OCI-M2 (cell line): ENCODE measurements at regions not wholly inside any gene's neighbourhood (a gene's known extent, or its start where the extent isn't known, plus 50 kb on each side); places are given as distances from the start of the nearest gene placed in this dataset.
"Not testable (repeated sequence)": the region's sequence is repeated elsewhere in the genome, so short reads cannot be mapped to it uniquely, and the experiment has no call there.

Experiments used
- DNase-seq: peaks from one replicate; lab custom pipeline; 2025; ENCODE audit not compliant: unreplicated experiment; lab: John Stamatoyannopoulos, UW

DNA sequence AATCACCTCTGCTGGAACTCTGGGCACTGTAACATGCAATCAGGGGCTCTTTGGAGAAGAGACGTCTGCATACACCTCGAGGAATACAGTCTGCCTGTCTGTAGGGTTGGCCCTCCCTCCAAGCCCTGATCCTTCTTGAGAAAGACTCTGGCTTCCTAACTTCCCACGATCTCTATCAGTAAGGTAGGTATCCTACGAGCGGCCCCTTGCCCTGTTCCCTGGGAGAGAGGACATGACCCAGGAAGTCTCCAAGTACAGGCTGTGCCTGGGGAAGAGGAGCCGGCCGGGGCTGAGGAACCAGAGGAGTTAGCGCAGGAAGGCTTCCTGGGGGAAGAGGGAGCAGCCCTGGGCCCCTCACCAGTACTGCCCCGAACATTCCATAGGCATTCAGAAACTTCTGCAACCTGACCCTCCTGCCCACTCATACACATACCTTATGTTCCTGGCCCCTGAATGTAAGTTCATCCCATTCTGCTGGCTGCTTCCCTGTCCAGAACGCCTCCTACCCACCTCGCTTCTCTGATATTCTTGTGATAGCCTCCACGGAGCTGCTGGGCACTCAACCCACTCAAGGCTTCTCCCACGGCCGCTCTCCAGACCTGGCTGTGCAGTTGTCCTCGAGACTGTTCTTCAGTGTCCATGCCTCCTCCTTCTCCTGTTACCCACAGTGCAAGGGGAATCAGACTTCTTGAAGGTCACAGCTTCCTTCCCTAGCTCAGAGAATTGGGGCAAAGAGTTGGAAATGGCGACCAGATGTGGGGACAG is 116.1 kb downstream of the CYP26B1 start:
- no peak for DNase-seq

DNA sequence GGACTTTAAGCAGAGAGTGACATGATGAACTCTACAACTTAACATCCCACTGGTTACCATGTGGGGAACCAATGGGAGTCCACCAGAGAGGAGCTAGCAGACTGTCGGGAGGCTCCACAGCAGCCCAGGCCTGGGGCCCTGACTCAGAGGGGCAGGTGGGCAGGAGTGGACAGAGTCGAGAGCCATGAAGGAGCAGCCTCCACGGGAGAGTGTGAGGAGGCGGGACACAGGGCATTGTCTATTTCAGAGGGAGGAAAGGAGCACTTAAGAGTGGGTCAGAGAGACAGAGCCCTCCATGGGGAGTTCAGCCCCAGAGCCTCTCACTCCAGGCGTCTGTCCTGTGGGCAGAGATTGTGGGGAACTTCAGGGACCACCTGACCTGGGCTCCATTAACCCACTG is 118.7 kb downstream of the CYP26B1 start:
- DNase-seq: no peak

DNA sequence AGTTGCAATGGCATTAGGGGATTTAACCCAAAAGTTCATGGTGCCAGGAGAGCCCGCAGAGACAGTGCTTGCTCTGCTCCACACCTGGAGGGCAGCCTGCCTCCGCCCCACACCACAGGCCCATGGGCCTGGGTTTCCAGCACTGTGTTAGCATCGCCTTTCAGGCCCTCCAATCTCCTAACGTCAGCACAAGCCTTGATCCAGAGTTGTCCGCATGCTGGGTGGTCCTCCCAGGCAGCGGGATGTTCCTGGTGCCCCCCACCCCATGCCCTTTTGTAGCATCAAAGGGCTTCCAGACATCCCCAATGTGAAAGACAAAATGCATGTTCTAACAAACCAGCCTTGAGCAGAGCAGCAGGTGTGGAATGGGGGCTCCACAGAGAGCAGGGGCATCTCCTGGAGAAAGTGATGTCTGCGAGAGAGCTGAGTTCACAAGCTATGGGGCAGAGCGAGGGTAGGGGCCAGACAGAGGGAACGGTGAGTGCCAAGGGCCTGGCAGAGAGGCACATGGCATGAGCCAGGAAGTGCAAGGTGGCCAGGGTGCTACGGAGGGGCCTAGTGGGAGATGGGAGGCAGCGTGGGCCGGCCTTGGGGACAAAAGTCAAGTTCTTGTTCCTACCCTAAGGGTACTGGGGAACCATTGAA is 119.2 kb downstream of the CYP26B1 start:
- DNase-seq: no peak

DNA sequence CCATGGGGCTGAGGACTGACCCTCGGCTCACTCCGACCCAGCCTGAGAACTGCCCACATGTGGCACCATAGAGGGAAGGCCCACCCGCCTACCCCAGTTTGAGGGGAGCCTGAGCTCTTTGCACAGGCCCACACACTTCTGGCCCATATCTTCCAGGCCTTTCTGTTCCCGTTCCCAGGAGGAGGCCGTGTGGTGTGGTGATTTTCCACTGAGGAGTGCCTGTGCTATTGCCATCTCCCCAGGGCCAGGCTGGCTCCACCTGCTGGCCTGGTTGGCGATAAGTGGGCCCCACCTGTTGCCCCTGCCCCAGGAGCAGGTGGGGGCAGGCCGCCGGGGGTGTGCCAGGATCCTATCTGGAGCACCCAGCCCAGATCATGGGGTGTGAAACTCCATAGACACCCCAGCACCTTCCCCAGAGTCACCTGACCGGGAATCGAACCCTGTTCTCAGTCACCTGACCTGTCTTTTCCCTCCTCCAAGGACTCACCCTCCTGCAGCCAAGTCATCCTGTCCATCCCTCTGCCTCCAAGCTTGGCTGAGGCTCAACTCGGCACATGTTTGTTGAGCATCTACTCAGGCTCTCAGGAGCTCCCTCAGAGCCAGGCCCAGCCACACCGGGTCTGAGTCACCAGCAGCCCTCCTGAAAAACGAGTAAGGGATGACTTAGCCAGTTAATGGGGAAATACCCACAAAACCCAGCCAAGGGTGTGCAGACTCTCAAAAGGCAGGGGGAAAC is 120.1 kb downstream of the CYP26B1 start:
- no peak for DNase-seq

DNA sequence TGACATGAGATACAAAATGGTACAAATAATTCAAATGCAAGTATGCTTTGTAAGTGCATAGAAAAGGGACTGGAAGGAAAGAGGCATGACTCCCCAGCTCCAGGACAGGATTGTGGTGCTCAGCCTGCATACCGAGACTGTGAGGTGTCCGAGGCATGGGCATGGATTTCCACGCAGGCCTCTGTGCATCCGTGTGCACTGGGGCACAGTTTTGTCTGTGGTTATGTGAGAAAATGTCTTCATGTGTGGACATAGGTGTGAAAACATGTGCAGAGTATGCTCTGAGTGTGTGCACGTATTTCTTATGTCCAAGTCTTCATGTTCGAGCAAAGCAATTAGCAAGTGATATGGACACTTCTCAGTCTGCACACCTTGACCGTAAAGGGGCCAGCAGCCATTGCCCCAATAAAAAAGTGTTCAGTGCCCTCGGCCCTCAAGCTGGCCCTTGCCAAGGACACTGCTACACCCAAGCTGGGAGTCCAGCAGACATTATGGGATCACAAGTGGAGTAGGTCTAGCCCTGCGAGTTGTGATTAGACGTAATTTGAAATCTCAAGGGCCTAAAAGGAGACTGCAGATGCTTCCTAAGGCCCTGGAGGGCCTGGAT is 120.7 kb downstream of the CYP26B1 start:
- DNase-seq: no peak

DNA sequence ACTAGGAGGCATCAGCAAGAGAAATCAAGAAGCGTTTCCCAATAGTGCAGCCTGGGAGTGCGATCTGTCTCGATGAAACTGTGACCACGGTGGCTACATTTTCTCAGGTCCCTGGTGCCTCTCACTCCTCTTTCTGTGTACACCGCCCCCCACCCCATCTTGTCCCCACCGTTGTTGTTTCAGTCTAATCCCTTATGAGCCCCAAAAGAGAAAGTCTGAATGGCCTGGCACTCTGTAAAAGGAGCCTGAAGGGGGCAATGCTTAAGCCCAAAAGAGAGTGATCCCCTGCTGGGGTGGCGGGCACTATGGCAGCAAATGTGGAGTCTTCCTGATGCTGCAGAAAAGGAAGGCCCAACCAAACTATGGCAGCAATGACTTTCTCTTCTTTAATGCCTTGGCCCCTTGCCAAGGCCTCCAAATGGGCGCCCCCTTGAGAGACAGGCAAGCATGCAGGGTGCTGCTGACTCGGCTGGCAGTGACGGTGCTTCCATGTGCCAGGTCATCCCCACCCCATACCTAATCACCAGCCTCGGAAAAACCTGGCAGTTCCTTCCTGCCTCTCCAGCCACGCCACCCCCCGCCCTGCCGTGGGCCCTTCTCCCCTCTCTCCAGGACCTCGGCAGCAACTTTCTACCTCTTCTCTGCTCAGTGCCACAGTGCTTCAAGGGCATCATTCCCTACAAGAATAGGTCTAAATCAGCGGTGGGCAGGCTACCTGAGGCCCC is 123.0 kb downstream of the CYP26B1 start:
- DNase-seq: no peak

DNA sequence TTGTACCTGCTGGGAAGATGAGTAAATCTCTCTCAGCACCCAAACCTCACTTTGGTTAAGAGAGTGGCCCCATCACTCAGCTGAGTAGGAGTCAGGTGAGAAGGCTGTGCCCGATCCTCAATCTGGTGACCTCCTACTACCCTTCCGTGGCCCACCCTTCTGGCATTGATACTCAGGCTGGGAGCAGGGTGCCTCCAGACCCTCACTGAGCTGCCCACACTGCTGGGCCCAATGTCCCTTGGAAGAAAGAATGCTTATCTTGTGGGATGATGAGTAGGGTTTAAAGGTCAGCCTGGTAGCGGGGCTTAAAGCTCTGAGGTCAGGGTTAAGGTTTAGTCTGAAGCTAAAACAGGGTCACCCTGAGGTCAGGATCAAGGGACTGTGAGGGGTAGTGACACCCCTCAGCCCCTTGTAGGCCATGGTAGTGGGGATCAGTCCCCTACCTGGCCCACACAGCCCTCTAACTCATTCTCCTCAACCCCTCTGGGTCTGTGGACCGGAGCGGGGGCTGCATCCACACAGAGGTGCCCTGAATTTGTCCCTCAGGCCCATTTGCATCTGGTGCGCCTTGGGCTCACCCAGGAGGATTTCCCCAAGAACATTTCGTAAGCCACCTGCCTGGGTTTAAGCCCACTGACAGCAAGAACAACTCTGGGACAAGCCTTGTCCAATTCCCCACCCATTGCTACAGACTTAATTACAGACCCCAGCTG is 123.8 kb downstream of the CYP26B1 start:
- no peak for DNase-seq

DNA sequence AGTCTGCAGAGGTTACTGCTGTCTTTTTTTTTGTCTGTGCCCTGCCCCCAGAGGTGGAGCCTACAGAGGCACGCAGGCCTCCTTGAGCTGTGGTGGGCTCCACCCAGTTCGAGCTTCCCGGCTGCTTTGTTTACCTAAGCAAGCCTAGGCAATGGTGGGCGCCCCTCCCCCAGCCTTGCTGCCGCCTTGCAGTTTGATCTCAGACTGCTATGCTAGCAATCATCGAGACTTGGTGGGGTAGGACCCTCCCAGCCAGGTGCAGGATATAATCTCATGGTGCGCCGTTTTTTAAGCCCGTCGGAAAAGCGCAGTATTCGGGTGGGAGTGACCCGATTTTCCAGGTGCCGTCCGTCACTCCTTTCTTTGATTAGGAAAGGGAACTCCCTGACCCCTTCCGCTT is 126.3 kb downstream of the CYP26B1 start:
- not testable (repeated sequence) for DNase-seq

DNA sequence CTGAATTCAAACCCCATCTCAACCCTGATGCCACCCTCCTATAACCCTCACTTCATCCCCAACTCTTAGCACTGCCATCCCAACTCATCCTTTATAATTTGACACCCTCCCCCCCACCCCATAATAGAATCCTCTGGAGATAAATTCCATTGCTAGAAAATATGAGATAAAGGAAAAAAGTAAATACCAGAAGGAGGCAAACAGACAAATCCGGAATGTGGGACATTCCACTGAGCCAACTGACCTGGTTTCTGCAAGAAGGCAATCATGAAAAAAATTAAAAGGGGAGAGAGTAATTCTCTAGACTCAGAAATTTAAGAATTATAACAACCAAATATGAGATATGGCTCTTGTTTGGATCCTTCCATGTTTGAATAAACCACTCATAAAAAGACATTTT is 132.4 kb downstream of the CYP26B1 start:
- DNase-seq: no peak

DNA sequence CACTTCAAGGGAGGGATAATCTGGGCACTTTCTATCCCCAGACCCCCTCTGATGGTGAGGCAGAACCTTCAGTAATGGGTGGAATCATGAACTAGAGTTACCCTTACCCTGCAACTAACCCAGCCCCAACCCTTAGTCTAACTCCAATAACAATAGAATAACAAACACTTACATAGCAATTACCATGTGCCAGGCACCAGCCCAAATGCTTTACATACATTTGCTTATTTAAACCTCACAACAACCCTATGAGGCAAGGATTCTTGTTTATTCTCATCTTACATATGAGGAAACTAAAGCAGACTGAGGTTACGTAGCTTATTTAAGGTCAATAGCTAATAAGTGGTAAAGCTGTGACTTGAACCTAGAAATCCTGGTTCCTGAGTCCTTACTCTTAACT is 132.8 kb downstream of the CYP26B1 start:
- DNase-seq: no peak

DNA sequence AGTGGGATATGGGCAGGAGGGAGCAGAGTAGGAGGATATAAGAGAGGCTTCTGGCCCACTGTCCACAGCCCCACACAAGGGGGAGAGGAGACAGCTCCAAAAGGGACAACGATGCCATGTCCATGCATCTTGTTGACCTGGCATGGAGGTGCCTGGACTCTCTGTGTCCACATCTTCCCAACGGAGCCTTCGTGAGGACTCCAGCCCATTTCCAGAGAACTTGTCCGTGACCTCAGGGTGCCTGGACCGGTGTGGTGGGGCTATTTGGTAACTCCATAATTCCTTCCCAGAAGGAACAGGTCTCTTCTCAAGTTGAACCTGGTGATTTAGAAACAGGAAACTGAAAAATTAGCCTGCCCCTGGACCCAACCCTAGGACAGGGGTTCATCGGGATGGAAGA is 133.9 kb downstream of the CYP26B1 start:
- no peak for DNase-seq

DNA sequence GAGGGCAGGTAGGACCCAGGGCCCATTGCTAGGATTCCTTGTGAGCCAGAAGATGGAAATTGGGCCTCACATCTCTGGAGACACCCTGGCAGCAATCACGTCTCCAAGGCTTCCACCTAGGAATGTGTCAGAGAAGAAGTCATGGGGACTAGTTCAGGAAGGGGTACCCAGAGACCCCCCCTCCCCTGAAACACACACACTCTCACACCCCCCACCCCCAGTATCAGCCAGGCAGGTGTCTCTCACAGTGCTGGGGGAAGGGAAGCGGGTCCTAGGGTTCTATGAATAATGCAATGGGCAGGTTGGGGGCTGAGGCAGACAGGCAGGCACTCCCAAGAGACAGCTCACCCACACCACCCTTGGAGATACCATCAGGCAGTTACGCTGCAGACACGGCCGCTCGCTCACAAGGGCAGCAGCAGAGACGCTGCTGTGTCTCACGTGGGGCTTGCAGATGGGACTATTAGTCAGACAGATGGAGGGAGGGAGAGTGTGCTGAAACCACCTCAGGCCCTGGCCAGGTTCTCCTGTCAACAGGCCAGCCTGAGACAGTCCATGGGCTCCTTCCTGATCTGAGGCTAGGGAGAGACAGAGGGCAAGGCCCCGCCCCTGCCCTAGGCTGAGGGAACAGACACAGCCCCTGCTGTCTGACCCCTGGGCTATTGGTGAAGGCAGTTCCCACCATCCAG is 134.6 kb downstream of the CYP26B1 start:
- no peak for DNase-seq

DNA sequence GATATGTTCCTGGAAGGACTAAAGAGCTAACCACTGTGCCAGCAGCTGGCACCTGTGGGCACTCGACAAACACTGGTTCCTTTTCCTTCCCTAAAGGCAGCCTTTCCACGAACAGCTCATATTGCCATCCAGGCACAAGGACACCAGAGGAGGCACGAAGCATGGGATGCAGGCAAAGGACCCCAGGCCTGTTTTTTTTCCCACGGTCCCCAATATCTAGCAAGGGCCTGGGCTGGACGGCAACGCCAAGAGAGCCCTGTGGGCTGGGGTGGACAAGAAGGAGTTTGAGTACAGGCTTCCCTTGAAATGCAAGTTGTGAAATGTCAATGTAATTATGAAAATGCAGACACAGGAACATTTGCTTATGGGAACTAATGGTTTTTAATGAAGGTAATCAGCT is 135.9 kb downstream of the CYP26B1 start:
- DNase-seq: no peak

DNA sequence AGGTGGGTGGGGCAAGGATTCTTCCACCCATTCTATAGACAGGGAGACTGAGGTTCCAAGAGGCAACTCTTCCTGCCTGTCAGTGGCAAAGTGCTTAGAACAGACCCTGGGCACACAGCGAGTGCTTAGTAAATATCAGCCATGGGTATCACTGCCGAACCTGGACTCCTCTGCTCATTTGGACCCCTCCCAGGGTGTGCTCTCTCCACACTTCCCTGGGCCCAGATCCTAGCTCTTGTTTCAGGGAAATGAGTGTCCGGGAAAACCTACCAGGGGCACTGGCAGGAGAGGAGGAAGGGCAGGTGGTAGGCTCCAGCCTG is 136.3 kb downstream of the CYP26B1 start:
- no peak for DNase-seq

DNA sequence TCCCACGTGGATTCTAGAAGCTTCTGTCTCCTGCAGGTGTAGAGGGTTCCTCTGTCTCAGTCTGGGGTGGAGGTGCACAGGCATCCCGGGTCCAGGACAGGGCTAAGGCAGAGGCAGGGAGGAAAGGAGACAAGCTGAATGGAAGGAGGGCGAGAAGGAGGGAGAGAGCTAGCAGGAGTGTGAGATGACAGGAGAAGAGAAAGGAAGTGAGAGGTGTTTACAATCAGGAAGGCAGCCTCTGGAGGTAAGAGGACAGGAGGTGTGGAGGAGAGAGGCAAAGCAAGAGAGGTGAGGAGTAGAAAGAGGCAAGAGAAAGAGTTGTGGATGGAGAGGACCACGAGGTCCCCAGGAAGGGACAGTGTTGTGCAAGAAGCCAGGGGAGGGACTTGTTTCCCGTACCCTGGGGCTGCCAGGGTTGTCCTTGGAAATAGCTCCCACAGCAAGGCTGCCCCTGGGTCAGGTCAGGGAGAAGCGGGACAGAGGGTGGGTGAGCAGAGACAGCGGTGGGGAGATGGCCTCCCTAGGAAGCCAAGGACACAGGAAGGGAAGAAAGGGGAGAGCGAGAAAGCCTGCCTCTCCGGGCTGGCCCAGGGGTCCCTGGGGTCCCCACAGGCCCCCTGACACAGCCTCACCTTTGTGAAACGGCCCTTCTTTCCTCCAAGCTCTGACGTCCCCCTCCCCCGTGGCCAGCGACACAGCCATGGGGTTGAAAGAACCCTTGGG is 136.9 kb downstream of the CYP26B1 start:
- no peak for DNase-seq

DNA sequence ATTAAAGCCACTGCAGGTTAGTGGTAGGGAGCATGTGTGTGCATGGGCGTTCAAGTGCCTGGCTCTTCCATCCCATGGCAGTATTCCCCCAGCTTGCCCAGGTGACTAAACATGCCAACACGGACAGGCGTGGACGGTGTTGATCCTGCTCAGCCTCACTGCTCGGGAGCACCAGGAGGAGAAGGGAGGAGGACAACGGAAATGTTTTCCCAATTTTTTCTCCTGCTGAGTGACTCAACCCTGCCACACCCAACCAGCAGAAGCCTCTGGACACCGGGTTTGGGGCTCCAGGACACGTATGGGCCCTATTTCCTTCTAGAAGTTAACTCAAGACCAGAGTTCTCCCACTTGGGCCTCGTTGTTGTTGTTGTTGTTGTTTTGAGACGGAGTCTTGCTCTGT is 139.1 kb downstream of the CYP26B1 start:
- no peak for DNase-seq

DNA sequence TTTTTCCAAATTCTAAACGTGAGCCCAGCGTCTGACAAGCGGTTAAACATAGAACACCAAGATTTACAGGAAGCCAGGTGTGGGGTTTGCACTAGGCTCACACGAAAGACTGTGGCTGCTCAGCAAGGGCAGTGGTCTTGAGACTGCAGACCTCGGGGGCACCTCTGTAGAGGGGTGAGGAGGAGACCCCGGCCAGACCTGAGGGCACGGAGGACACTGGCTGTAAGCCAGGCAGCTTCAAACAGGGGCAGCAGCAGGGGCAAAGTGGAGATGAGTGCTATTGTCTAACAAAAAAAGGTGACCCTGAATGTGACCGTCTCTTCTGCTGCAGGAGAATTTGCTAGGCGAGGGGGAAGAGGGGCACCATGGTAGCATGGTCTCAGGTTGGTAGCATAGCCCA is 140.3 kb downstream of the CYP26B1 start:
- no peak for DNase-seq

DNA sequence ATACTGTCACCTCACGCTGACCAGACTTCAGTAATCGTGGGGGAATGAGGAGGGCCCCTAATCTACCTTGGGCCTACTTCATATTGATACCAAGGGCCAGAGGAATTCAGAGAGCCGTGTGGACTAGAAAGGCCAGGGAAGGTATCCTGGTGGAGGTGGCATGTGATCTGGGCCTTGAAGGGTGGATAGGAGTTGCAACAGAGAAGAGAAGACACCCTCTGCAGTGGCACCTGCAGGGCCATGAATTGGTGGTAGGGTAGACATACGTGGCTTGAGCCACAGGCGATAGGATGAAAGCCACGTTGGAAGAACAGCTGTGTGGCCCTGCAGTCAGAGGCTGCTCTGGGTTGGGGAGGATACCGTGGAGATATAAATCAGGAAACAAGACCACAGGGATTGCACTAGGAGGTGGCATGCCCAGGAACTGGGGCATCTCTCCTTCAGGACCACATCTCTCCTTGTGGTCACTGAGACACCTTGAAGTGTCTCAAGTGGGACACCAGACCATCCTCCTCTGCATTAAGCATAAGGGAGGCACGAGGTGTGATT is 141.4 kb downstream of the CYP26B1 start:
- no peak for DNase-seq

DNA sequence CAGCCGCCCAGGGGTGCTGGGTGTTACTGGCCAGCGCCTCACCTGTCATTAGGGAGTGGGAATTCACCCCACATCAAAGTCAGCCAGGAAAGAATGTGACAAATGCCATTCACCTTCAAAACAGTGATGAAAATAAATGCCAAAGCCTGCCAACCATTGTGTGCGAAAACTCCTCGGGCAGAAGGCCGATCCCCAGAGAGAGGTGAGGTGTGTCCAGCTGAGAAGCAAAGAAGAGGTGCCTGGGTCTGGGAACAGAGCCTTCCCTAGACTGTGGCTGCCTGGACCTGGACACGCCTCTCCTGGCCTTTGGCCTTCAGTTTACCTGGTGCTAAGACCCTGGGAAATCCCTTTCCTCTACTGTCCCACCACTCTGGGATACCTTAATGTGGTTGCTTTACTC is 142.7 kb downstream of the CYP26B1 start:
- no peak for DNase-seq
